HG03159 (cell line): ENCODE measurements at regions not wholly inside any gene's neighbourhood (a gene's known extent, or its start where the extent isn't known, plus 50 kb on each side); places are given as distances from the start of the nearest gene placed in this dataset.

Experiments
- ATAC-seq: cut with Tn5 transposase; IDR thresholded peaks from one replicate; pipeline ENCODE4 v1.9.1; 2021; ENCODE audit warnings: mild to moderate bottlenecking, moderate library complexity; ENCODE audit not compliant: unreplicated experiment

DNA sequence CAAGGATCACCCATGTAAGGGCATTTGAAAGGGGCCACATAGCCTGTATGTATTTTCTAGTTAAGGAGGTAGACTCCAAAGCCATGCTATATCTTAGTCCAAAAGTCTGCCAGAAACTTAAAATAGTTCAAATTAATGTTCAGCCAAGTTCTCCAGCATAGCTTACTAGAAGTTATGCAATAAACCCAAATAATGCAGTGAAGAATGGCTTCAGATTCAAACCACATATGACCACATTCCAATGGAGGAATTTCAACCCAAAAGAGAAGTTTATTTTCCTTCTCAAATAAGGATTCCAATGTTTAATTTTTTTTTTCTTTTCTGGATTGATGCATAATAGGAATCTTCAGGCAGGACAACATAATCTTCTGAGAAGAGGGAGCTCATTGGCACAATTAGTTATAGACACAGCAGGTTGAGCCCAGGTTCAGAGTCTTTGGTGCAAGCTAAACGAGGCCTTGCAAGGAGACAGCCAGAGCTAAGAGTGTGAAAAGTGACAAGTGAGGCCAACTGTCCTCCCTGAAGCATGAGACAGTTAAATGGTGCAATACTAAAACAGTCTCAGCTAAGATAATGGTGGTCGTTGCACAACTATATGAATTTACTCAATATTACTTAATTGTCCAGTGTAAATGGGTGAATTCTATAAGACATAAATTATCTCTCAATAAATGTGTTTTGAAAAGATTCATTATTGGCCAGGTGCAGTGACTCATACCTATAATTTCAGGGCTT lies 598.8 kb upstream of the CDH4 start:
- no peak for ATAC-seq

GRCh38 chr20:60658681-60659080 lies 593.4 kb upstream of the CDH4 start:
- ATAC-seq: no peak

- no peak for ATAC-seq
These were observed 592.8 kb upstream of the CDH4 start for GRCh38 chr20:60659240-60659639.

- no peak for ATAC-seq
These were observed 589.8 kb upstream of the CDH4 start for GRCh38 chr20:60662307-60662706.

DNA sequence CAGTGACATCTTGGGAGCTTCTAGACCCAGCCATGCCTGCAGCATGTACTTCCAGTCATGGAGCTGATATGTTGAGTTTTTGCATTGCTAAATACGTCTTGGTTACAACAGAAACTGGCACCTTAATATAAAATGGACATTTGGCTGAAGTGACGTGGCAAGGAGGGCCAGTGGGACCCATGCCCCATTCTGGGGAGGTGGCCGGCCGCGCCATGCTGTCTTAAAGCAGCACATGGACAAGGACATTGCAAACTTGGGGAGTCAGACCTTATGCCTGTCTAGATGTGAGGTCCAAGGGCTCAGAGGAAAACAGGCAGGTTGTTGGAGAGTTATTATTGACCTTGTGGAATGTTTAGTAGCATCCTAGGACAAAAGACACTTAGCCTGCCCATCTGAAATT lies 588.0 kb upstream of the CDH4 start:
- no peak for ATAC-seq

DNA sequence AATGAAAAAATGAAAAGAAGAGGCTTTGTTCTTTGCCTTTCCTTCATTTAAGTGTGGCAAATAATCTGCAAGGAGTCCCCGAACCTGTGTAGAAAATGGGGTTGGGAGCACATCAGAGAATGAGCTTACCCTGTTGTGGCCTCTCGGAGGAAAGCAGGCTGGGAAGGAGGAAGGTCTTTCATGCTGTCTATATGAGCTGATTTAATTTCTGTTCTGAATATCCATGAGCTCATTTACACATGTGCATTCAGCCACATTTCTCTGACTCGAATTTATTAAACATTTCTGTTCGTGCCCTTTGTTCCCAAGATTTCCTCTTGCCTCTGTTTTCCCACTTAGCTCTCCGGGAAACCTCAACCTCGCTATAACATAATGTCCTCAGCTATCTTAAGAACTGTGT lies 584.4 kb upstream of the CDH4 start:
- ATAC-seq: no peak

DNA sequence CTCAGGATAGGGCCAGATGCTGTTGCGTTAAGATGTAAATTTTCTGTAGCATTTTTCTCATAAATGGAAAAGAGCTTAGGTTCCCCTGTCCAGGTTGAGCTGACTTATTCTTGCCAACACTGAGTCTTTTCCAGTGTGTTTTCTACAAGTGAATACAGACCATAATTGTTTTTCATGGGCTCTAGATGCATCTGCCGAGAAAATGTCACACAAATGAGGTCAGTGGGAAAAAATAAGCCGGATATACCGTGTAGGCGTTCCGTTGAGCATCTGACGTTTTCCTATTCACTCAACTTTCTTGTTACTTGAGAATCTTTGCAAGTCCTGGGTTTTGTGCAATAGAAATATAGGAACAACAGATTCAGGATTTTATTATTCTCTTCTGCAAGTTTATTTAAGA lies 582.9 kb upstream of the CDH4 start:
- no peak for ATAC-seq

GRCh38 chr20:60676011-60676410 lies 576.0 kb upstream of the CDH4 start:
- ATAC-seq: no peak

- ATAC-seq: no peak
These were observed 574.2 kb upstream of the CDH4 start for GRCh38 chr20:60677819-60678218.

DNA sequence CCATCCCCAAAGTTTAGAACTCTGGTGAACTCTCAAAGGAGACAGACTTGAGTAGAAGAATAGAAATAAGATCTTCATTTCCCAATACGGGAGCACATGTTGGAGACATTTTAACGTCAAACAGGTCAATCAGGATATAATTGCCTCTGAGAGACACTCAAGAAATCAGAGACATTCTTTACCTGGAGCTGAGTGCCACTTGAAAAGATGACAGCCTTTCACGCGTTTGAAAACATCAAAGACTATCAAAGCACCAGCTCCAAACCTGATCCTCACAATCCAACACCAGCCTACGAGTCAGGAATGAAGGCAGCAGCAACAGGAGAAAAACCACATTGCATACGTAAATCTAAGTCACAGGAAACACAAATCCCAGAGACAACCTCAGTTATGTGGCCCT lies 571.5 kb upstream of the CDH4 start:
- no peak for ATAC-seq

- no peak for ATAC-seq
These were observed 564.8 kb upstream of the CDH4 start for GRCh38 chr20:60687213-60687612.

- ATAC-seq: no peak
These were observed 561.3 kb upstream of the CDH4 start for GRCh38 chr20:60690771-60691170.

DNA sequence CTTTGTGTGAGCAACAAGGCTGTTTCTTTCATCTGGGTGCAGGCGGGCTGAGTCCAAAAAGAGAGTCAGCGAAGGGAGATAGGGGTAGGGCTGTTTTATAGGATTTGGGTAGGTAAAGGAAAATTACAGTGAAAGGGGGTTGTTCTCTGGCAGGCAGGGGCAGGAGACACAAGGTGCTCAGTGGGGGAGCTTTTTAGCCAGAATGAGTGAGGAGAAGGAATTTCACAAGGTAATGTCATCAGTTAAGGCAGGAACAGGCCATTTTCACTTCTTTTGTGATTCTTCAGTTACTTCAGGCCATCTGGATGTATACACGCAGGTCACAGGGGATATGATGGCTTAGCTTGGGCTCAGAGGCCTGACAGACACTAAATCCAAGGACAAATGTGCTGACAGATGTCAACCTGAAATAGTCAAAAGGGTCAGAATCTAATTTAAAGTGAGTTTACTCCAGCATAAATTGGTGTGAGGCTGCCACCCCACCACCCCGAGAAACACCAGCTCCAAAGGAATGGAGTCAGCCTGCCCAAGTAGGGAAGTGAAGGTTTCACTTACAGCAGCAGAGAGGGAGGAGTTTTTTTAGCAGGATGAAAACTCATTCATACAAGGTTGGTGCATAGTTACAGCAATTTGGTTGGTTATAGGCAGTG lies 560.0 kb upstream of the CDH4 start:
- ATAC-seq: no peak

- ATAC-seq: no peak
These were observed 558.4 kb upstream of the CDH4 start for GRCh38 chr20:60693496-60694133.

DNA sequence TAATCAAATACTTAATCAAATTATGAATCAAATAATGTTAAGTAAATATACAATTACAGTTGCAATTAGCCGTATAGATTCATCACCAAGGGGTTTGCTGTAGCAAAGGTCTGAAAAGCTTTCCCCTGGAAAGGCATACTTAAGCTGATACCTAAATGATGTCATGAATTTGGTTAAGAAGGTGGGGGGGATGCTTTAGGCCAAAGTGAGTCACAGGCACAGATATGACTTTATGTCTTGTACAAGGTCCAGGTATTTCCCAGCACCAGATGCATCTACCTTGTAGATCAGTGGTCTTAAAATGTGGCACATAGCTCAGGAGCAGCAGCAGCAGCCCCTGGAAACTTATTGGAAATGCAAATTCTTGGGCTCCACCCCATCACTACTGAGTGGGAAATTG lies 557.3 kb upstream of the CDH4 start:
- ATAC-seq: no peak

- ATAC-seq: no peak
These were observed 556.6 kb upstream of the CDH4 start for GRCh38 chr20:60695226-60696000.

GRCh38 chr20:60697252-60697651 lies 554.8 kb upstream of the CDH4 start:
- ATAC-seq: no peak

DNA sequence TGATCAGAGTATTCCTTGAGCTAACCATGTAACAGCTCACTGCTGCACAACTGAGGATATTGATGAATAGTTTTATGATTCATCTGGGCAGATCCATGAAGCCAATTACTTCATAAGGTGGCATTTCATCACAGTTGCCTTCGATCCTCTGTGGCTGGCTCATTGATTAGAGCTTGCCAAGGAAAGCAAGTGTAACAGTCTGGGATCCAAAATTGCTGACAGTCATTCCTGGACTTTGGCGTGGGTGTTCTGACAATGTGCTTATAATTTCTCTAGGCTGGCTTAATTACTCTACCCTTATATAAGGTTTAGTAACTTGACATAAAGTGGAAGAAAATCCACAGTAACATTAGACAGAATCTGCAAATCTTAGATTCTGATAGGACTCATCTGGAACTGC lies 551.3 kb upstream of the CDH4 start:
- ATAC-seq: no peak

DNA sequence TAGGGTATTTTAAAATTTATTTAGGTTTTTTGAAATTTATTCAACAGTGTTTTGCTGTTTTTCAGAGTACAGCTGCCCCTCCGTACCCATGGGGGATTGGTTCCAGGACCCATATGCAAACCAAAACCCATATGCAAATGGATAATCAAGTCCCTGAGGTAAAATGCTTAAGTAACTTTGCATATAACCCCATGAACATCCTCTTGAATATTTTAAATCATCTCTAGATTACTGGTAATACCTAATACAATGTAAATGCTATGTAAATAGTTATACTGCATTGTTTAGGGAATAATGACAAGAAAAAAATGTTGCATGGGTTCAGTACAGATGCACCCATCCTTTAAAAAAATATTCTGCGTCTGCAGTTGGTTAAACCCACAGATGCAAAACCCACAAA lies 547.9 kb upstream of the CDH4 start:
- ATAC-seq: no peak

- ATAC-seq: no peak
These were observed 538.7 kb upstream of the CDH4 start for GRCh38 chr20:60713396-60713795.

DNA sequence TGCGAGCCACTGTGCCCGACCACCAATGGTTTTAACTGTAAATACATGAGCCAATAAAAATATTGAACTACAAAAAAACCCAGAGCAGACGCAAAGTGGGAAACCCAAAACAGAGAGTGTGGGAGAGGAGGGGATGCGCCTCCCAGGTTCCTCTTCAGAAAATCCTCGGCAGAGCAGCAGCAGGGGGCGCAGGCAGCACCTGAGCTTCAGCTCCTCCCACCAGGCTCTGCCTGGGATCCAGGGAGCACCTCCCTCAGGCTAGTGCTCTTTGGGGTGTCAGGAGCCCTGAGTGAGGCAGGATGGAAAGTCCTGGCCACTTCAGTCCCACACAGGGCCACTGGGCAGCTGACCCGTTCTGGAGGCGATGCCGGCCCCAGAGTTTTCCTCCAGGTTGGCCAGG lies 536.9 kb upstream of the CDH4 start:
- ATAC-seq: no peak
